Retinal pigment epithelial cell (primary cell): ENCODE measurements at regions not wholly inside any gene's neighbourhood (a gene's known extent, or its start where the extent isn't known, plus 50 kb on each side); places are given as distances from the start of the nearest gene placed in this dataset.

ENCODE experiments used
- DNase-seq: peaks from one replicate; pipeline ENCODE4 v3.0.0-alpha.2; 2010; ENCODE audit warnings: low read depth
- H3K4me3 ChIP-seq: 2 replicates; pipeline ENCODE4 v1.5.1; 2011; ENCODE audit warnings: mild to moderate bottlenecking, low read length, control low read depth, moderate library complexity
- CTCF ChIP-seq: conservative IDR thresholded peaks from 2 replicates; pipeline ENCODE4 v1.5.1; 2011; ENCODE audit warnings: low read depth, low read length, control low read depth, inconsistent platforms

- no peak for TF ChIP-seq CTCF
- DNase-seq, result no peak
- H3K4me3 ChIP-seq, result no peak overlapping the region
These were observed 52.0 kb upstream of the GRAMD1B start for GRCh38 chr11:123378096-123378495.

- no peak overlapping the region for H3K4me3 ChIP-seq
- DNase-seq, result no peak
- no peak for TF ChIP-seq CTCF
These were observed 52.7 kb upstream of the GRAMD1B start for GRCh38 chr11:123377355-123377754.

GRCh38 chr11:123375832-123376231 is 54.2 kb upstream of the GRAMD1B start:
- no peak for TF ChIP-seq CTCF
- DNase-seq, result no peak
- no peak overlapping the region for H3K4me3 ChIP-seq

- no peak for DNase-seq
- H3K4me3 ChIP-seq, result no peak overlapping the region
- no peak for TF ChIP-seq CTCF
These were observed 55.5 kb upstream of the GRAMD1B start for GRCh38 chr11:123374622-123374968.

- TF ChIP-seq CTCF, result no peak
- DNase-seq, result no peak
- H3K4me3 ChIP-seq, result no peak overlapping the region
These were observed 56.1 kb upstream of the GRAMD1B start for GRCh38 chr11:123373754-123374621.

GRCh38 chr11:123371506-123372297 is 58.4 kb upstream of the GRAMD1B start:
- no peak overlapping the region for H3K4me3 ChIP-seq
- no peak for TF ChIP-seq CTCF
- no peak for DNase-seq
